Activated naive CD4-positive, alpha-beta T cell treated with anti-CD3 and anti-CD28 coated beads for 36 hours (primary cell): ENCODE measurements at regions not wholly inside any gene's neighbourhood (a gene's known extent, or its start where the extent isn't known, plus 50 kb on each side); places are given as distances from the start of the nearest gene placed in this dataset.

Source experiments
- CTCF ChIA-PET: fragments of 350-600 bp; sonication (Branson Sonifier 250); formaldehyde crosslinking; loops from one replicate; lab custom pipeline; 2021; ENCODE audit warnings: antibody characterized with exemption; lab: Charles Lee
- DNase-seq: peaks from one replicate; pipeline ENCODE4 v3.0.0-alpha.2; 2020
- H3K27ac Mint-ChIP-seq: one replicate; pipeline ENCODE4 v1.8.0; 2021; ENCODE audit warnings: mild to moderate bottlenecking, mixed read lengths
- H3K27me3 Mint-ChIP-seq: one replicate; pipeline ENCODE4 v1.8.0; 2021; ENCODE audit warnings: low read depth, mixed read lengths
- H3K36me3 Mint-ChIP-seq: one replicate; pipeline ENCODE4 v1.8.0; 2021; ENCODE audit warnings: low read depth, mixed read lengths
- H3K4me1 Mint-ChIP-seq: one replicate; pipeline ENCODE4 v1.8.0; 2021; ENCODE audit warnings: low read depth, mixed read lengths
- H3K4me3 Mint-ChIP-seq: one replicate; pipeline ENCODE4 v1.8.0; 2021; ENCODE audit warnings: mild to moderate bottlenecking, moderate library complexity, mixed read lengths
- H3K9me3 Mint-ChIP-seq: one replicate; pipeline ENCODE4 v1.8.0; 2021; ENCODE audit warnings: mixed read lengths
- intact Hi-C: fragments of 100-400 bp; cut with micrococcal nuclease; formaldehyde crosslinking; loops from one replicate; pipeline ENCODE4 v1.15.1; 2023

DNA sequence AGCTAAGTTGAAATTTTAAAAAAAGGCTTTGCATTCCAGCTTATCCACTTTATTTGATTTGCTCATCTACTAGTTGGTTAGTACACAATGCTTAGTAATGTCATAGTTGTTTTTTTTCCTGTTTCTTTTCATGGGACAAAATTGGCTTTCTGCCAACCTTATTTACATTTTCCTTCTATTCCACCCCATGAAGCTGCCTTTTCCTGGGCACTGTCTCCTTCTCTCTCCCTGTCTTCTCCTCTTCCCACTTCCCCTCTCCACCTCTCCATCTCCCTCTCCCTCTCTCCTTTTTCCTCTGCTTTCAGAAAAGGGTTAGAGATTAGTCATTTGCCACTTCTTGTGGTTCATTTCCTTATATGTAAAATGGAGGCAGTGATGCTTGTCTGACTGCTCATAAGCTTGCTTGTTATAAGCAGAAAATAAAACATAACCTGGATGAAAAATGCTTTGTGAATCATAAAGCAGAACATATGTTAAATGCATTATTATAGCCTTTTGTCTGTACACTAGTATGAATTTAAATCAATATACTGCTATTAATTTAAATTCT, 181.9 kb downstream of the CEP135 start:
- no peak overlapping the region for H3K27ac Mint-ChIP-seq
- no peaks in the 10 kb centered on the region for H3K36me3 Mint-ChIP-seq
- intact Hi-C loops: loop anchor here (1.0 kb wide), 1 partner anchor 182 kb away; the partner anchor contains the start of gene CEP135
- CTCF ChIA-PET: interaction anchor here (0.8 to 5.1 kb wide), 2 partner anchors 81 to 169 kb away, joined by 3 to 24 read pairs; no protein-coding TSS in a partner anchor
- H3K9me3 Mint-ChIP-seq: no peaks in the 10 kb centered on the region
- no peak overlapping the region for H3K4me3 Mint-ChIP-seq
- no peaks in the 10 kb centered on the region for H3K4me1 Mint-ChIP-seq
- peaks cover 2% of the 10 kb centered on the region for H3K27me3 Mint-ChIP-seq
- DNase-seq: no peak

DNA sequence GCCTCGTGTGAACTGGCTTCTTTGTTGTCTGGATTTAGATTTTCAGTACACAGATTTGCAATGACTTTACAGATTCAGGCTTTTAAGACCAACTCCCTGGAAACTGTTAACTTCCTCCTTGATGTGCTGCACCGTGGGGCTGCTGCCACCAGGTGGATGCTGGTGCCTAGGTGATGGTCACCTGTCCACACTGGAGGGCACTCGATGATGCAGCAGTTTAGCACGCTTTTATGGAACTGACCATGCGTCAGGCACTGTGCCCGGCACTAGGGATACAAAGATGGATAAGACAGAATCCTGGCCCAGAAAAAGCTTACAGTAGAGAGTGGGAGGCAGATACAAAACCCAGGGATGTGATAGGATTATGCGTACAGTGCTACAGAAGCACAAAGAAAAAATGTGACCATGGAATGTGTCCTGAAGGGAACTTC, 180.7 kb downstream of the CEP135 start:
- CTCF ChIA-PET: interaction anchor here (5.1 kb wide), 1 partner anchor 170 kb away, joined by 24 read pairs; no protein-coding TSS in a partner anchor
- intact Hi-C loops: no loop called here
- no peak overlapping the region for H3K4me3 Mint-ChIP-seq
- no peaks in the 10 kb centered on the region for H3K9me3 Mint-ChIP-seq
- peak; percentile 47 for DNase-seq
- H3K27ac Mint-ChIP-seq: no peak overlapping the region
- peaks cover 2% of the 10 kb centered on the region for H3K27me3 Mint-ChIP-seq
- H3K4me1 Mint-ChIP-seq: no peaks in the 10 kb centered on the region
- H3K36me3 Mint-ChIP-seq: no peaks in the 10 kb centered on the region

DNA sequence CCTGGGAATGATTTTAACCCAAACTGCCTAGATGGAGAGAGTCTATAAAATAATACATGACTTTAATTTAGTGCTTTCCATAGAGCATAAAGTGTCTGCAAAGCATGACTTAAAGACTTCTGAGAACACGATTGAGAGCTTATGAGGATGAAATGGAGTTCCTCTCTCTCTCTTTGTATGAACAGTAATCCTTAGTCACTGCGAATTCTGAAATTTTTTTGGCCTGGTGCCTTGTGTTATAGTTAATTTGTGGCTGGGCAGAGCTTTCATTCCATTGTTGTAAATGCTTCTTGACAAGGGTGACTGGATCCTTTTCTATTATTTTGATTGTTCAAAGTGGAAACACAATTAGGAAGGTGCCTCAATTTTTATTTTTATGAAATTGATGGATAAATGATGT, 179.5 kb downstream of the CEP135 start:
- CTCF ChIA-PET: interaction anchor here (0.6 to 1.3 kb wide), 2 partner anchors 18 to 172 kb away, joined by 3 read pairs; no protein-coding TSS in a partner anchor
- DNase-seq: no peak
- Mint-ChIP-seq H3K4me1 (no peaks in the 10 kb centered on the region), H3K27me3 (peaks cover 2% of the 10 kb centered on the region), H3K36me3 (no peaks in the 10 kb centered on the region), H3K9me3 (no peaks in the 10 kb centered on the region), H3K27ac (no peak overlapping the region), H3K4me3 (no peak overlapping the region)
- intact Hi-C loops: no loop called here

DNA sequence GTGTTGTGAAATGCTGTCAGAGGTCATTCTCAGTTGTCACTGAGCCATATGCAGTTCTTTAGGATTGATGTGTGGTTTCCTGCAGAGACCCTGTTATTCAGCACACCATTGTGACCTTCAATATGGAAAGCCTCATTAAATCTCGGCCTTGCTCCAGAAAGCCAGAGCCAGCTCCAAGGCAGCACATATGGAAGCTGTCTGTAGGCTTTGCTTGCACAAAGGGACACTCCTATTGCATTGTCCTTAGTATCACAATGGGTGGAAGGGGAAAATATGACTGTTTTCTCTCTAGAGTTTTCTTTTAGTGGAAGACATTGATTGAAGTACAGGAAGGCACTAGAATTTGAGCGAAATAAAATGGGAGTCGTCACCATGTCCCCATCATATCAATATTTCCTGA, 179.0 kb downstream of the CEP135 start:
- intact Hi-C loops: no loop called here
- no peak overlapping the region for H3K27ac Mint-ChIP-seq
- no peaks in the 10 kb centered on the region for H3K36me3 Mint-ChIP-seq
- no peak for DNase-seq
- peaks cover 2% of the 10 kb centered on the region for H3K27me3 Mint-ChIP-seq
- CTCF ChIA-PET: interaction anchor here (1.3 kb wide), 1 partner anchor 173 kb away, joined by 3 read pairs; no protein-coding TSS in a partner anchor
- H3K4me1 Mint-ChIP-seq: no peaks in the 10 kb centered on the region
- H3K9me3 Mint-ChIP-seq: no peaks in the 10 kb centered on the region
- no peak overlapping the region for H3K4me3 Mint-ChIP-seq

DNA sequence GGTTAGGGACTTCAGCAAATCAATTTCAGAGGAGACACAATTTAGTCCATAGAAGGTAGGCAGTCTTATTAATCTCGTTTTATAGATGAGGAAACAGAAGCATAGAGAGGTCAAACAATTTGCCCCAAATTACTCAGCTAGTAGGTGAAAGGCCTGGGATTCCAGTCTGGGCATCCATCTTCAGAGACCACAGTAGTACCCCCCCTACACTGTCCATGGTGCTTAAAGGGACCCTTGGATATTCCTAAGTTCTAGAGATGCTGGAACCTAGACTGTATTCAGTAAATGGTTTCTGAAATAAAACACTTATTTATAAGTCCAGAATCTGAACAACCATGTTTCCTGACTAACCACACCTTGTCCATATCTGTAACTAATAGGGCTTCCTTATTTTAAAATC, 174.8 kb downstream of the CEP135 start:
- CTCF ChIA-PET: interaction anchor here (0.6 kb wide), 2 partner anchors 17 to 57 kb away, joined by 3 to 4 read pairs; no protein-coding TSS in a partner anchor
- Mint-ChIP-seq H3K36me3 (no peaks in the 10 kb centered on the region), H3K27ac (no peak overlapping the region), H3K9me3 (no peaks in the 10 kb centered on the region), H3K4me3 (no peak overlapping the region), H3K27me3 (peaks cover 2% of the 10 kb centered on the region), H3K4me1 (no peaks in the 10 kb centered on the region)
- no peak for DNase-seq
- intact Hi-C loops: no loop called here

DNA sequence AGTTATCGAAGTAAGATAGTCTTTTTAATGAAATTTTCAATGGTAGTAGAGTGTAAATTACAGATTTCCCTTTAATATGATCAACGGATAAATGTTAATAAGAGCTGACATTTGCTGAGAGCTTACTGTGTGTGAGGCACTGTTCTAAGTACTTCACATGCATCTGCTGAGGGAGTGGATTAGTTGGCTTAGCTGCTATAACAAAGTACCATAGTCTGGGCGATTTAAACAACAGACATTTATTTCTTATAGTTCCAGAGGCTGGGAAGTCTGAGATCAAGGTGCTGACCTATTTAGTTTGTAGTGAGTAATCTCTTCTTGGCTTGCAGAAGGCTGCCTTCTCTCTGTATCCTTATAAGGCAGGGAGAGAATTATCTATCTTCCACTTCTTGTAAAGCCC, 174.3 kb downstream of the CEP135 start:
- no peak for DNase-seq
- no peaks in the 10 kb centered on the region for H3K9me3 Mint-ChIP-seq
- intact Hi-C loops: no loop called here
- H3K27me3 Mint-ChIP-seq: no peaks in the 10 kb centered on the region
- no peaks in the 10 kb centered on the region for H3K4me1 Mint-ChIP-seq
- H3K4me3 Mint-ChIP-seq: no peak overlapping the region
- CTCF ChIA-PET: no interaction called here
- no peak overlapping the region for H3K27ac Mint-ChIP-seq
- no peaks in the 10 kb centered on the region for H3K36me3 Mint-ChIP-seq

DNA sequence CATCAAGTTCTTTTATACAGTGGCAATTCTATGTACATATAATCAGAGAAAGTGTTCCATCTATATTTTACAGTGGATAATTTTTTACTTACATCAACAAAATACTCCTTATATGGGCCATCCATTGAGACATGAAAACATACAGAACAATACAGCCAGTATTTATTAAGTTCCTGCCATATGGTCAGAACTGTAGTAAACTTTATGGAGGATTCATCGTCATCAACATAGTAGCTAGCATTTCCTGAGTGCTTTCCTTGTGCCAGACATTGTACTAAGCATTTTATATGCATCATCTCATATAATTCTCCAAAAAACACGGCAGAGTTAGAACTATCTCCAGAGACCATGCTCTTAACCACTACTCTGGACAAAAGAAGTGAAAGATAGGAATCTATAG, 170.1 kb downstream of the CEP135 start:
- no peak overlapping the region for H3K27ac Mint-ChIP-seq
- H3K36me3 Mint-ChIP-seq: no peaks in the 10 kb centered on the region
- H3K9me3 Mint-ChIP-seq: no peaks in the 10 kb centered on the region
- DNase-seq: no peak
- H3K4me1 Mint-ChIP-seq: peaks cover 3% of the 10 kb centered on the region
- CTCF ChIA-PET: interaction anchor here (0.6 kb wide), 1 partner anchor 114 kb away, joined by 3 read pairs; no protein-coding TSS in a partner anchor
- no peak overlapping the region for H3K4me3 Mint-ChIP-seq
- intact Hi-C loops: no loop called here
- no peaks in the 10 kb centered on the region for H3K27me3 Mint-ChIP-seq

DNA sequence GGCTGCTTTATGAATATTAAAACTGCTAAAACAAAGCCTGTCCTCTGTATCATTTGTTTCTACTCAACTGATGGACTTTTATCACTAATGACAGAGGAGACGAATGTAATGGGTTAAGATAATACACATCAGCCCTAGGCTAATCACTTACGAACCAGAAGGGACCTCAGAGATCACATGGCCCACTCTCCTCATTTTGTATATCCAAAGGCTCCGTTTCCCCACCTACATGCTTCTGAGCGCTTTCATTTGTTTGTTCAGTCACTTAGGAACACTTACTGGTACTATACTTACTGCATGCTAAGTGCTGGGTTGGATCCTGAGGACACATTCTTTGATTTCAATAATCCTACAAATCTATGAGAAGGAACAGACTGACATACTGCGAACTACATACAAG, 169.3 kb downstream of the CEP135 start:
- intact Hi-C loops: no loop called here
- Mint-ChIP-seq H3K4me3 (no peak overlapping the region), H3K27me3 (no peaks in the 10 kb centered on the region), H3K27ac (no peak overlapping the region), H3K4me1 (peaks cover 3% of the 10 kb centered on the region), H3K36me3 (no peaks in the 10 kb centered on the region), H3K9me3 (no peaks in the 10 kb centered on the region)
- DNase-seq: no peak
- CTCF ChIA-PET: no interaction called here

DNA sequence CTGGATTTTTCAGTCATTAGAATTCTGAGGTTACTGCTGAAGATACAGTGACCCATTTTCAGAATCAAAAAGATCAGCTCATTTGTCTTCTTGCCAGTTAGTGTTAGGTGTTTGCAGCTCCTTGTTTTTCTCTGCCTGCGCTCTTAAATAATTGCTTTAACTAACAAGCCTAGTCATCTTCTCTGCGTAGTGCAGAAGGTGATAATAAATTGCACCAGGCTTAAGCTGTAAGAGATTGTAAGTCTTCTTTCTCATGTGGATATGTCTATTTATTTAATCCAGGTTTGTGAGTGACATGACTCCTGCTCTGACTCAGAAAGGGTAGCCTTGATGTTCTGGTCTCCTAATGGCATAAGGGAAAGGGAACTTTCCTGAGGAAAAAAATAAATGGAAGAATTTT, 167.2 kb downstream of the CEP135 start:
- intact Hi-C loops: no loop called here
- H3K27ac Mint-ChIP-seq: no peak overlapping the region
- H3K27me3 Mint-ChIP-seq: no peaks in the 10 kb centered on the region
- no peaks in the 10 kb centered on the region for H3K36me3 Mint-ChIP-seq
- CTCF ChIA-PET: no interaction called here
- H3K4me3 Mint-ChIP-seq: no peak overlapping the region
- no peaks in the 10 kb centered on the region for H3K9me3 Mint-ChIP-seq
- peaks cover 7% of the 10 kb centered on the region for H3K4me1 Mint-ChIP-seq
- no peak for DNase-seq

DNA sequence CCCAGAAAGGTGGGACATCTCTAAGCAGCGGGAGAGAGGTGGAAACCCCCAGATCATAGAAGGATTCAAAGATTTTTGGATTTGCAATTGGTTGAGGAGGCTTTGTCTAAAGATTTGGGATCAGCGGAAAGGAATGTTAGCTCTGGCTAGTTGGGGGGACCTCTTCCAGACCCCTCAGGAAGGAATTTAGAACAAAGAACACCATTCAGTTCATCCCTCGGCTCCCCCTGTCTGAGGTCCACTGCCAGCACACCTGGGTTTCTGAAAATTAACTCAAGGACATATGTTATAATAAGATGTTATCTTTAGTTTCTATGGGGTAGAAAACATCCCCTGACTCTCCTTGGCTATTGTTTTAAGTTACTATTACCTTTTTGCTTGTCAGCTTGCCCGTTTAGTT, 163.6 kb downstream of the CEP135 start:
- DNase-seq: no peak
- Mint-ChIP-seq H3K4me1 (peaks cover 11% of the 10 kb centered on the region), H3K9me3 (no peaks in the 10 kb centered on the region), H3K27me3 (no peaks in the 10 kb centered on the region), H3K27ac (no peak overlapping the region), H3K36me3 (no peaks in the 10 kb centered on the region), H3K4me3 (no peak overlapping the region)
- CTCF ChIA-PET: no interaction called here
- intact Hi-C loops: no loop called here

DNA sequence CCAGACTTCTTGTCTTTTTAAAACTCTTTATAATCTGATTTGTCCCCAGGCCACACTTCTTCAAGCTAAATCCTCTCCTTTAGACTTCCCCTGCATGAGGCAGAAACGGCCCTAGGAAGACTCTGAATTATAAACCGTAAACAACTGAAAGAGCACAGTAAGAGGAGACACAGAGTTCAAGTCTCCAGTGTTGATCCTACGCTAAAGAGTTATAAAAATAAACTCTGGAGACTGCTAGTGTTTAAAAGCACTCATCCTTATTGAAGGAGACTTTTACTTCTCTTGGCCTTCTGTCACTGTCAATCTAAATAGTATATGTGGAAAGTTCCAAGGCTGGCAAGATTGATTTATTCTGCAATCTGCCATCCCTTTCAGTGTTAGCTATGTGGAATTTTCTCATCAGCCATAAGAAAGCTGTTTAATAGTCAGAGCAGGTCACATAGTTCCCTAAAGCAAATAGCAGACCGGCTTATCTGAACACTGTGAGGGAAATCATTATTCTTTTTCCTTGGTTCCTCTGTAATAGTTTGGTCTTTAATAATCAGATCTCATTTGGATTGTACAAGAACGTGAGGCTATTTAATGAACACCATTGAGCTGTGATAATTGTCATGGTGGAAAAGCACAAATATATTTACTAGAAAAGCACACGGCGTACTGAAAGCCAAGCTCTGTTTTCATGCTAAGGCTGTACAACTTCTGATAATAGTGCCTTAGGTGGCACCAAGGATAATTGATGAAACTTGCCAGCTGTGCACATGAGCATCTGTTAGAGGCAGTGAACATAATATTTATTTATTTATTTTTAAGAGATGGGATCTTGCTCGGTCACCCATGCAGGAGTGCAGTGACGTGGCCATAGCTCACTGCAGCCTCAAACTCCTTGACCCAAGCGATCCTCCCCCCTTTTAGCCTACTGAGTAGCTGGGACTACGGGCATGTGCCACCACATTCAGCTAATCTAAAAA, 157.7 kb downstream of the CEP135 start:
- Mint-ChIP-seq H3K4me1 (peaks cover 8% of the 10 kb centered on the region), H3K4me3 (no peak overlapping the region), H3K27me3 (no peaks in the 10 kb centered on the region), H3K9me3 (no peaks in the 10 kb centered on the region), H3K27ac (no peak overlapping the region), H3K36me3 (no peaks in the 10 kb centered on the region)
- CTCF ChIA-PET: interaction anchor here (0.5 to 0.6 kb wide), 2 partner anchors 24 to 733 kb away, joined by 3 read pairs; no protein-coding TSS in a partner anchor
- intact Hi-C loops: no loop called here
- DNase-seq: no peak

DNA sequence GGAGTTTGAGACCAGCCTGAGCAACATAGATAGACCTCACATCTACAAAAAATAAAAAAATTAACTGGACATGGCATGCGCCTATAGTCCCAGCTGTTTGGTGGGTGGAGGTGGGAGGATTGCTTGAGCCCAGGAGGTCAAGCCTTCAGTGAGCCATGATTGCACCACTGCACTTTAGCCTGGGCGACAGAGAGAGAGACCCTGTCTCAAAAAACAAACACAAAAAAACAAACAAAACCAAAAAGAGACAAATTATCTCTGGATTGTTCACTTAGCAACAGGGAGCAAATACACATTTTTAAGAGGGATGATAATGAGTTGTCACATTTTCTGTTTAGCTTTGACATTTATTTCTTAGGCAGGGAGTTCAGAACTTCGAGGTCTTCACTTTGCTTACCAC, 155.4 kb downstream of the CEP135 start:
- Mint-ChIP-seq H3K27ac (no peak overlapping the region), H3K4me1 (no peaks in the 10 kb centered on the region), H3K9me3 (no peaks in the 10 kb centered on the region), H3K27me3 (no peaks in the 10 kb centered on the region), H3K36me3 (no peaks in the 10 kb centered on the region), H3K4me3 (no peak overlapping the region)
- DNase-seq: no peak
- CTCF ChIA-PET: interaction anchor here (0.6 kb wide), 1 partner anchor 215 kb away, joined by 4 read pairs; no protein-coding TSS in a partner anchor
- intact Hi-C loops: no loop called here
